HG02610 (cell line): ENCODE measurements at regions not wholly inside any gene's neighbourhood (a gene's known extent, or its start where the extent isn't known, plus 50 kb on each side); places are given as distances from the start of the nearest gene placed in this dataset.
"Not testable (repeated sequence)": the region's sequence is repeated elsewhere in the genome, so short reads cannot be mapped to it uniquely, and the experiment has no call there.

Experiments used
- ATAC-seq: cut with Tn5 transposase; IDR thresholded peaks from one replicate; pipeline ENCODE4 v1.9.1; 2021; ENCODE audit warnings: mild to moderate bottlenecking, moderate library complexity; ENCODE audit not compliant: unreplicated experiment

GRCh38 chr16:87108278-87108677 lies 208.9 kb downstream of the C16orf95 start:
- ATAC-seq = no peak

- no peak for ATAC-seq
Measured at GRCh38 chr16:87108941-87109340, 208.3 kb downstream of the C16orf95 start.

- ATAC-seq = no peak
Measured at GRCh38 chr16:87114832-87115231, 202.4 kb downstream of the C16orf95 start.

- ATAC-seq = no peak
Measured at GRCh38 chr16:87115646-87116045, 201.5 kb downstream of the C16orf95 start.

- no peak for ATAC-seq
Measured at GRCh38 chr16:87117936-87118335, 199.3 kb downstream of the C16orf95 start.

GRCh38 chr16:87119168-87119567 lies 198.0 kb downstream of the C16orf95 start:
- ATAC-seq = no peak

- ATAC-seq = no peak
Measured at GRCh38 chr16:87119748-87120147, 197.4 kb downstream of the C16orf95 start.

GRCh38 chr16:87121816-87122215 lies 195.4 kb downstream of the C16orf95 start:
- ATAC-seq = no peak

GRCh38 chr16:87123356-87124001 lies 193.7 kb downstream of the C16orf95 start:
- ATAC-seq = no peak

- ATAC-seq = not testable (repeated sequence)
Measured at GRCh38 chr16:87124405-87124804, 192.8 kb downstream of the C16orf95 start.

- ATAC-seq = no peak
Measured at GRCh38 chr16:87125206-87126155, 191.7 kb downstream of the C16orf95 start.

- ATAC-seq = no peak
Measured at GRCh38 chr16:87126403-87127025, 190.7 kb downstream of the C16orf95 start.

- no peak for ATAC-seq
Measured at GRCh38 chr16:87127061-87127765, 190.0 kb downstream of the C16orf95 start.

- no peak for ATAC-seq
Measured at GRCh38 chr16:87127766-87128147, 189.4 kb downstream of the C16orf95 start.

- no peak for ATAC-seq
Measured at GRCh38 chr16:87129771-87130170, 187.4 kb downstream of the C16orf95 start.

GRCh38 chr16:87131061-87131995 lies 185.9 kb downstream of the C16orf95 start:
- ATAC-seq = no peak

- ATAC-seq = no peak
Measured at GRCh38 chr16:87131996-87132345, 185.2 kb downstream of the C16orf95 start.

- ATAC-seq = no peak
Measured at GRCh38 chr16:87132361-87133014, 184.7 kb downstream of the C16orf95 start.

- ATAC-seq = no peak
Measured at GRCh38 chr16:87133112-87133850, 183.9 kb downstream of the C16orf95 start.
